HG02840 (cell line): ENCODE measurements at regions not wholly inside any gene's neighbourhood (a gene's known extent, or its start where the extent isn't known, plus 50 kb on each side); places are given as distances from the start of the nearest gene placed in this dataset.

ENCODE experiments used
- ATAC-seq: cut with Tn5 transposase; IDR thresholded peaks from one replicate; pipeline ENCODE4 v1.9.1; 2021; ENCODE audit warnings: mild to moderate bottlenecking, moderate library complexity, moderate number of reproducible peaks; ENCODE audit not compliant: unreplicated experiment, low FRiP score

DNA sequence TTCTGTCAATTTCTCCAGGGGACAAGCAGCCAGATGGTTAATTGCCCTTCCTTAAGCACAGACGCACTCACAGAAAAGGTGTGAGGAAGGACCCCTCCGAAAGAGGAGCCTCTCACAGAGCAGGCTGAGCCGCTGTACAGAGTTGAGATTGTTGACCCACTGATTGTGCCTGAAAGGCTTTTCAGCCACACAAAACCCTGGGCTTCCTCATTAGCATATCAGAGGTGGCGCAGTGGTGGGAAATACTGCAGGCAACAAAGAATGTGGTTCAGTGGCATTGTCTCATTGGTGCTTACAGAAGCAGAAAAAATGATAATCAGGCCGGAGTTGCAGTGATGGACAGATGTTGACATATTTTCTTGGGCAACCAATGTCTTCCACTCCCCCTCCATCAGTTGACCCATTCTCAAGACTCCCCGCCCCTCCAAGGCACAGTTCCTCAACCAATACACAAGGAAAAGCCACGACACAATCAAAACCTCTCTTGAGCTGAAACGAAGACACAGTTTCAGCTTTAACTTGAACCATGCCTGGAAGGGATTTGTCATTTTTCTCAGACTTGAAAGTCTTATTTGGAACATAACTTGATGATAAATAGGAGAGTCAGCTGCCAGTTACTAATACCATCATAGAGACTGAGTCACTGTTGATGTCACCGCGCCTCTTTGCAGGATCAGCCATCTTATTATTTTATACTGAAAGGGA is 53.1 kb downstream of the ATXN3L start:
- ATAC-seq: no peak

DNA sequence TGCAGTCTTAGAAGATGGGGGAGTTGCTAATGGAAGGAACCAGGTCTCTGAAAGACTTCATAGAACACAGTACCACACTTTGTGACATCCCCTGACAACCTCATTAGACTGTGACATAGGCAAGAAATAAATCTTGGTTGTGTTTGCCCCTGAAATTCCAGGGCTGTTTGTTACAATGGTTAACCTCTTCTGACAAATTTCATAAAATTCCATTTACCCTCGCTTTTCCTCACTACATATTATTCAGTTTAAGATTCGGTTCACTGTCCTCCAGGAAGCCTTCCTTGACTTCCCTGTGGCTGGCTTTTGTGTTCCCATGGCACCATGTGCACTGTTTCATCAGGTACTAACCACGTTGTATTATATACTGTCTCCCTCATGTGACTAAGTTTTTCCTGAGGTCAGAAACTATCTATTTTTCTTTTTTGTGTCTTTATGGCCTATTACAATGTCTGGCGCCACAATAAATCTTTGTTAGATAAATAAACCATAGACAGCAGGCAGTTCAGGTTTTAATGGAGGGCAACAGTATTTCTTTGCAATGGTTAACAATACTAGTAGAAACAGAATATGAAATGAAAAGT is 54.2 kb downstream of the ATXN3L start:
- no peak for ATAC-seq

DNA sequence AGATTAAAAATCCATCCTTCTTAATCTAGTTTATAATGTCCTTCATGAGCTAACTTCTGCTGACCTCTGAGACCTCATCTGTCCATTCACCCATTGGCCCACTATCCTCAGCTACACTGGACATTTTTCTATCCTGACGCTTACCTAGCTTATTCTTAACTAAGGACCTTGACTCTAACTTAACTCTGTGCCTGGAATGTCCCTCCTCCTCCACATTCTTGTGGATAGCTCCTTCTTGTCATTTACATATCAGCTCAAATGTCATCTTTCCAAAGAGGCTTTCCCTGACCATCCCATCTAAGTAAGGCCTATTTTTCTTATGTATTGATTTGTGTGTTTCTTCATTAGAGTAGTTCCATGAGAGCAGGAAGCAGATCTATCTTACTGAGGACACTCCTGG is 54.7 kb downstream of the ATXN3L start:
- no peak for ATAC-seq

DNA sequence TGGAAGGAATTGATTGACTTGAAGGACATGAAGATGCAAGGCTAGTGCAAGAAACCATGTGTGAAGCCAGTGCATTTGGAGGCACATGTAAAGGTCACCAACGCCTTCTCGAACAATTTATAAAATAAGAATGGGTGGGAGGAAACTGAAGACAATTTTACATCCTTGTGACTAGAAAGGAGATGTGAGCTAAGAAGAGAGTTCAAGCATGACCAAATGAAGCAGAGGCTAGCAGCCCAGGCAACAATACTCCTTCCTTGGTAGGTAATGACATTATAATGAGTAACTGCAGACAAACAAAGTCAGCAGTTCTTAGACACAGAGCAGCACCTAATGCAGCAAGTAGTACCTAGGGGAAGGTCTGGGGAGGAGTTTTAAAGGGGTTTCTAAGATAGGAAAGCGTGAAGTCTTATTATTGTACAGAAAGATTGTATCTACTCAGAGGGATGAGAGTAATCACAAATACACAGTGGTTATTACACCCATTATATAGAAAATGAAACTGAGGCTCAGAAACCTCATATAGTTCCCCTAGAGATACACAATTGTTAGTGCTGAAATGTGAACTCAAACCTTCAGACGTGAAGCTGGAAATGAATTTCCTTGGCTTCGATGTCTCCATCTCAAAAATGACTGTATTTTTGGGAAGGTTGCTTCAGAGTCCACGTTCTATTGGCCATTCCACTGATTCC is 56.1 kb downstream of the ATXN3L start:
- peak; percentile 60 for ATAC-seq

DNA sequence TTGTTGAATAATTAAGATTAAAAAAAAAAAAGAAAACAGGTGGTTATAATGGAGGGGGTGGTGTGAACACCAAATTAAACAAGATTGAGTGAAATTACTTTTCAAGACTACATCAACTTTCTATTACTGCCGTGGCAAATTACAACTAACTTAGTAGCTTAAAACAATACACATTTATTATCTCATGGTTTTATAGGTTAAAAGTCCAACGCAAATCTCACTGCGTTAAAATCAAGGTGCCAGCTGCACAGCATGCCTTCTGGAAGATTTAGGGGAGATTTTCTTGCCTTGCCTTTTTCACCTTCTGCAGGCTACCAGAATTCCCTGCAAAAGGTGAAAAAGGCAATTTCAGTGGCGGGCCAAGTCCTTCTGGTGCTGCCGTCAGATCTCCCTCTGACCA is 58.5 kb downstream of the ATXN3L start:
- no peak for ATAC-seq

DNA sequence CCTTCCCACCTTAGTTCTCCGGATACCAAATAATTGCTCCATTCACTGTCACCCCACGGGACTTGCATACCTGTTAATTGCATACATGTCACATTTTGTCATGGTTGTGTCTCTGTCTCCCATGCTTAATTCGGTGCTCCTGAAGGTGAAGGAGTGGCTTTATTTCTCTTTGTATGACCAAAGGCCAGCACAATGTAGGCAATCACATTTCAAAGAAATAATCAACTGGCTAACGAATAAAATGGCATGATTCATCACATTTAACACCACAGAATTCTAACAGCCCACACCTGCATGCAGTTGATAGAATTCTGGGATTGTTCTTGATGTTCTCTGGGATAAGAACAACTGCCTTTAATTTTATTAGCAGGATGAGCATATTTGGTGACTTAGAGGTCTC is 59.3 kb downstream of the ATXN3L start:
- ATAC-seq: no peak

DNA sequence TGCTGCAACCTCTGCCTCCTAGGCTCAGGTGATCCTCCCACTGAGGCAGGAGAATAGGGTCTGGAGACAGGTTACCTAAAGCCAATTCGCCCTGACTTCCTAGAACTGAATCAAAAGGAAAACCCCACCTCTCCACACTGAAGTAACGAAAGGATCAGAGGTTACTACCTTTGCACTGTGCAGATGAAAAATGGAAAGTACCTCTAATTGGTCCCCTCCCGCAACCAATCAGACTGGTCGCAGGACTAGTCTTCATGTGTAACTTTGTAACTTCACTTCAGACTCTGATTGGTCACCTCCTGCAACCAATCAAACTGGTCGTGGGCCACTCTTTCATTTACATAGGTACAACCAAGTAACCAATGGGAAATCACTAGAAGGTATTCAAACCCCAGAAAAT is 61.1 kb downstream of the ATXN3L start:
- ATAC-seq: no peak

DNA sequence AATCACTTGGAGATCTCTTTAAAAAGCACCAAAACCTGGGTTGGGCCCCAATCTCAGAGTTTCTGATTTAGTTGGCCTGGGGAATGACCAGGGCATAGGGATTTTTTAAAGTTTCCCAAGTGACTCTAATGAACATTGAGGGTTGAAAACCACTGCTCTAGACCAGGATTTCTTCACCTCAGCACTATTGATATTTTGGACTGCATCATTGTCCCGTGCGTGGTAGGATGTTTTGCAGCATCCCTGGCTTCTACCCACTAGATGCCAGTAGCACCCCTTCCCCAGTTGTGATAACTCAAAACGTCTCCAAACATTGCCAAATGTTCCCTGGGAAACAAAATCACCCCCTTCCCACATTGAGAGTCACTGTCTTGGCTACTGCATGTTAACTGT is 61.8 kb downstream of the ATXN3L start:
- ATAC-seq: peak; percentile 34

DNA sequence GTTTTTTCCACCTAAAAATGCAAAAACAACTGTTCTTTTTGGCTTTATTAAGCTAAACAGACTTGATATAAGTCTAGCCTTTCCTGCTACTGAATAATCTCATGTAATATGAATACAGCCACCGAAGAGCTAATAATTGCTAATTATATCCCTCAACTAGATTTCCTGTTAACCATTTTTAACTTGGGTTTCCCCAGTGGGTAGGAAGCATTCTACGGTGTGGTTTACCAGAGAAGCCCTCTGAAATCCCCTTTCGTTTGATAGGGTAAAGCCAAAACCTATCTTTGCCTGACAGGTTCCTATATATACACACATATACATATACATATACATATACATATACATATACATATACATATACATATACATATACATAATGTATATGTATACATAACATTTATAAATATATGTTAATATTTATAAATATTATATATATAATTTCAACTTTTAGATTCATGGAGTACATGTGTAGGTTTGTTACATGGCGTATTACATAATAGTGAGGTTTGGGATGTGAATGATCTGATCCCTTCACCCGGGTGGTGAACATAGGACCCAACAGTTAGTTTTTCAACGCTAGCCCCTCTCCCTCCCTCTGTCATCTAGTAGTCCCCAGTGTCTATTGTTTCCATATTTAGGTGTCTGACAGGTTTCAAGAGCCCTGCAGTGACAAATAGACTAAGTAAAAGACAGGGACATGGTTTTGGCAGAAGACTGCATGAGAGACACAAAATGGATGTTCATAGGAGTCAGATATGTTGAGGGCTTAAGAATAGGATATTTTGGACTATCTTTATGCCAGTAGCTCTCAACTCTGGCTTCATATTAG is 62.4 kb downstream of the ATXN3L start:
- ATAC-seq: peak; percentile 34

DNA sequence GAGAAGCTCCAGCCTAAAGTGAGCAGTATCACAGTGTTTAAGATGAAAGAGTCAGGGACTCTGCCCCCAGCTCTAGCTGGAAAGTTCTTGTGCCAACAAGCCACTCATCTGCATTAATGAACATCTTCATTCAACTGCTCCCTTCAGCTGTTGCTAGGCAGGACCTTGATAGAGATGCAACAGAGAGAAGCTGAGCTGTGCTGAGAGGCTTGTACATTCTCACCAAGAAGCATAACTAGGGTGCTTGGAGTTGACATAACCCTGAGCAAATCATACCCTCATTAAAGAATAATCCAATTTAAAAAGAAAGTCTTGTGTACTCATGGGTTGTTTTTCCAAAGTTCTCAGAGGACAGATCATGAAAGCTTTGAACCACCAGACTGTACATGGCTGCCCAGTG is 63.2 kb downstream of the ATXN3L start:
- ATAC-seq: no peak

DNA sequence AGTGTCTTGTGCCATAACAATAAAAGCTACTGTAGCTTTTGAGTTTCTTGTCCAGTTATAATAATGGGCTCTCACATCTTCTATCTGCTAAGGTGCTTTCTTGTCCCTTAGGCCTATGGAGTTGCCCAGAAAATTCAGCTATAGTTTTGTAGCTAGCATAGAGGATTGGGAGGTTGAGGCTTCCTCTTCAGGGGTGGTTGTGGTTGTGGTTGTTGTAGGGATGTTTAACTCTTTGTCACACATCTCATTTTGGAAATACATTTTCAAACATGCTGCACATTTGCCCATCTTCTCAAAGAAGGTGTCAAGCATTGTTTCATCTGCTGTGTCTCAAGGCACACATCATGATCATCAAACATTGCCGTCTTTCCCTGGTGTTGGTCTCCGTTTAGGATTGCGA is 65.0 kb downstream of the ATXN3L start:
- ATAC-seq: no peak

DNA sequence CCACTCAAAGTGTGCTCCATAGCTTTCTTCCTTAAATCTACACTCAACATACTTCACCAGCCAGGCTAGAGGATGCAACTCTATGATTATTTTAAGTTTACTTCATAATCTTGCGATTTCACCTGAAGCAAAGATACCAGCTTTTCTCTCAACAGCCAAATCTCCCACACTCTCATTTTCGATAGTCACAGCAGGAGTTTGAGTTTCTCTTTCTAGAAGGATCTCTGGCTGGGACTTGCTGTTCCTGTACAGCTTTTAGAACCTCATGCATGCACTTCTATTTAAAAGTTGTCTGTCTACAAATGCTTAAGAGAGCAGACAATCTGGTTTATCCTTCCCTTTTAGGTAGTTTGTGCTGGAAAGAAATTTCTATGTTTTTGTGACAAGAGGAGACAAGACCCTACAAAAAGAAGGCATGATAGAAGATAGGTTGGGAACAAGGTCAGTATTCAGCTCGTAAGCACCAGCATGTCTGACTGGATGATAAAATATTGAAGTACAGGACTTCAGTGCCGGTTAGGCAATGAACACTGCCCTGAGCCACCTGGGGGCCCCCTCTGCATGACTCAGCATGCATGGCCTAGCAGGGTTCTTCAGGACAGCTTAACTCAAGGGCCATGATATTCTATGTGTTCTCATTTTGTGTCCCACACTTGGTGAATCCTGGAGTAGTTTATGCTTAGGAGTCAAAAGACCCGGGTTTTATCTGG is 65.6 kb downstream of the ATXN3L start:
- ATAC-seq: no peak

DNA sequence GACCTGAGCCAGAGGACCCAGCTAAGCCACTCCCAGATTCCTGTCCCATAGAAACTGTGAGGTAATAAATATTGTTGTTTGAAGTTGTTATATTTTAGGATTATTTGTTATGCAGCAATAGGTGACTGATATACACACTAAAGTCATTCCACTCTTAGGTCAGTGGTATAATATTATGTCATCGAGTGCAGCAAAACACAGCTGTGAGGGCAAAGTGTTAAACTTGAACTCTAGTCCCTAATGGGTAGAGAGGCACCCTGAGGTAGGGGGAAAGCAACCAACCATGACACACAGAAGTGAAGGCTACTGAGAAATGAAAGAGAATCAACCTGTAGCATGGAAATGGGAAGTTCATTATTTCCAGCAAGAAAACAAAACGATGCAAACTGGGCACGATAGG is 66.6 kb downstream of the ATXN3L start:
- no peak for ATAC-seq

DNA sequence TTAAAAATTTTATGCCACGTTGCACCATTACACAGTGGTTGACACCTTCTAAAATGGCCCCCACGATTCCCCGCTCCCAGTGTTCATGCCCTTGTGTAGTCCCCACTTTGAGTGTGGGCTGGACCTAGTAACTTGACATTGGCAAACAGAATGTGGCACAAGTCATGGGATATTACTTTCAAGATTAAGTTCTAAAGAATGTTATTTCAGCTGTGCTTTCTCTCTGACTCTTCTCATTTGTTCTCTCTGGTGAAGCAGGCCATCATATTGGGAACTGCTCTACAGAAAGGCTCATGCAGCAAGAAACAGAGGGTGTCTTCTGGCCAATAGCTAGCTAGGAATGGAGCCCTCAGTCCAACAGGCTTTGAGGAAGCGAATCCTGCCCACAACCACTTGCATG is 67.1 kb downstream of the ATXN3L start:
- no peak for ATAC-seq

DNA sequence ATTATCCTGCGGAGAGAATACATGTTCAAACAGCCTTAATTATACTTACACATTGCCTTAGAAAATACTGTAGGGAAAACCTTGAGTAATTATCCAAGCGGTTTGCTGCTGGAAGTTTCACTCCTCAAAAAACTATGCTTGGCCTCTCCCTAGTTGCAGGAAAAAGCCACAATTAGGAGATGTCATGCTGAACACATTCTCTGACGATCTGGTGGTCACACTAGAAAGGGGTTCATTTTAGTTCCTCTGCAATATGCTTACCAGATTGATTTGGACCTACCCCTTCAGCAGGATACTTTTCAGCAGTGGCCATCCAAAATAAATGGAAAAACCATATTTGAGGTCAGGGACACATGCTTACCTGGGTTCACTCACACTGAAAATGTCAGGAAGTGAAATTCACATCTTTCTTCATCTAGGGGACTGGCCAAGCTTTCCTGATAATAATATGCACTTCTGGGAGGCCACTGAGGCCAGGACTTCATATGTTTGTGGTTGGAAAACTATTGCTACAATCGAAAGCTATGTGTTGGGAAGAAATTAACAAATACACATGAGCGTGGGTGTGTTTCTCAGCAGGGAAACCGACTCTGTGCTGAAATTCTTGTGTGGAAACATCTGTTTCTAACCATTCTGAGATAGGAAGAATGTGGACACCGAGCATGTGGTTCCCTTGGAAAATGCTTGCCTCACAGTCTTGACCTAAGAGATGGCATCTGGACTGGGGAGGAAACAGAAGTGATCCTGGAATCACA is 68.8 kb downstream of the ATXN3L start:
- ATAC-seq: no peak

DNA sequence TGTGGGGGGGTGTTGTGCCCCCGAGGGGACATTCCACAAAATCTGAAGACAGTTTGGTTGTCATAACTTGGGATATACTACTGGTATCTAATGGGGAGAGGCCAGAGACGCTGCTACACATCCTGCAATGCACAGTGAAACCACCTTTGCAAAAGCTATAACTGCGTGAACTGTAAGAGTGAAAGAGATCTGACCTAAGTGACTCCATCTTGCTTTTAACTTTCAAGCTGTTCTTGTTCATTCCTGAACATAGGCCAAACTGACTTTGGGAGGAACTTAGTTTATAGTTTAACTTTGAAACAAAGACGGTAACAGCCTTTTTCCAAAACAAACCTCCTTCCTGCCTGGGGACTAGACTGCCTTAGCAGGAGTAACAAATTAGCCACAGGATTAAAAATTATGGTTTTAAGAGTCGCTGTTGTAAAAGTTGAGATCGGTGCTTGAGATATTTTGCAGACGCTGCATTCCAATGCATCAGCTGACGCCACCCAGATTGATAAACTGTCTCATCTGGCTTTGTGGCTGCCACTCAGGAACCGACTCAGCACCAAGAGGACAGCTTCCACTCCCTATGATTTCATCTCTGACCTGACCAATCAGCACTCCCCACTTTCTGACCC is 70.9 kb downstream of the ATXN3L start:
- no peak for ATAC-seq

DNA sequence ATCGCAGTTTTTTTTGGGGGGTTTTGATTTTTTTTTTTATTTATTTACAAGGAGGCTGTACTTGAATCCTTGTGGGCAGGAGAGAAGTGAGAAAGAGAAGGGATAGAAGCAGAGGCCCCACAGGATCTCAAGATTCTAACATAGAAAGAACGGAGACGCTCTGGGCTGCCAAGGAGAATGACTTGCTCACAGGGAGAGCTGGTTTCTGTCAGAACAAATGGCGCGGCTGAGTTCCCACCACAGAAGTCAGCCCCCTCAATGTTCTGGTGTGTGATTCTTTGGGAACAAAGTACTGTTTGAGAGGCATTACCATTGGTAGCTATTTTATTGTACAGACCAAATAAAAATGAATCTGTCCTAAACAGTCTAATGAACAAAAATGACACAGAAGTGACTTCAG is 80.6 kb downstream of the ATXN3L start:
- no peak for ATAC-seq

DNA sequence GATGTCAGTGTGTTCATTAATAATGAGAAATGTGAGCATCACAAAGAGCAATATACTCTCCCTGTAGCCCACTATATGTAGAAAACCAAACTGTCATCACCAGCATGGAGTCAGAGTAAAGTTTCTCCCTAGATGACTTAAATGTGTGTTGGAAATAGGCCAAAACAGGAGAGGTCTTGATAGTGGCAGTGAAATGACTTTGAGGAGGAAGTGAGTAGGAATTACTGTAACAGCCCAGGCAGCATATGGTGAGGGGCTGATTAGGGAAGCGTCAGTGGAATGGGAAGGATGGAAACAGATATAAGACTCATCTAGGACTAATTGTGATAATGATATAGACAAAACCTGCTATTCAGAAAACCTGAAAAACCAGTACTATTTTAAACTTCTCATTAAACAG is 83.9 kb downstream of the ATXN3L start:
- no peak for ATAC-seq

DNA sequence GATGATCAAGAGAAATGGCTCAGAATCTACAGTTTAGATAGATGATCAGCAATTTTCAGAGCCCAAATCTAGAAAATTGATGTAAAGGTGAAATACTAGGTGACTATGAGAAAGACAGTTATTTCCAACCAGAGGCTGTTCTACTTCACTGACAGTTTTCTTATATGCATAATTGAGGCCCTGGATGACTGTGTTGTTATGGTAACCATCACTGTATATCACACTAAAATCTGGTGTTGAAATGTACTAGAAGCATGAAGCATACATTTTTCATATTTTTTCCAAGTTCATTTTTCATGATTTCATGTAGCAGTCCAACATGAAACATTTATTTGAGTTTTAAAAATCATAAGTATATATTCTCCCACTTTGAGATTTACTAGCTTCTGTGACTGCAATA is 87.4 kb downstream of the ATXN3L start:
- ATAC-seq: no peak
